C4-2B (cell line): ENCODE measurements at regions not wholly inside any gene's neighbourhood (a gene's known extent, or its start where the extent isn't known, plus 50 kb on each side); places are given as distances from the start of the nearest gene placed in this dataset.

Experiments used
- CTCF ChIP-seq: fragments of 450-650 bp; conservative IDR thresholded peaks from 2 replicates; pipeline ENCODE4 v1.5.1; 2017; ENCODE audit warnings: mild to moderate bottlenecking
- ZFX ChIP-seq: fragments of 450-650 bp; IDR thresholded peaks from 2 replicates; pipeline ENCODE4 v1.6.1; 2017

DNA sequence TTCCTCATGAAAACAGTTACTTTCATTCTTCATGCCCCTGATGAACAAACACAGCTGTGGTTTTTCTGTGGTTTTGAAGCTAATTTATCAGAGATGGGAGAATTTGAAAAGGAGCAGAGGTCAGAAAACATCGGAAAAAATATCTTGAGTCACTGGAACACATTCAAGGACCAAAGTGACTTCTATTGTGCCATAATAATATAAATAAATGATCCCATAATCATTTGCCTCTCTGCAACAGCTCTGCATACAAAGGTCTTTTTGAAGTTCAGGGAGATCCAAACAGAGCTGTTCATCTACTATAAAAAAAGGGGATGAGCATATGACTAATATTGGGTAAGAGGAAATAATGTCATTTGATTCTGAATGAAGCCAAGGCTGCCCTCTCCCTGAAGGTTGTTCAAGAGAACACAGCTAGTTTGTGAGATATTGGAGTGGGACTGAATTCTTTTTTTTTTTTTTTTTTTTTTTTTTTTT is 201.3 kb upstream of the GALNT5 start:
- TF ChIP-seq CTCF (no peak), ZFX (no peak)
